SK-N-SH treated with all-trans-retinoic acid at 6 μM for 48 hours (cell line): ENCODE measurements at regions not wholly inside any gene's neighbourhood (a gene's known extent, or its start where the extent isn't known, plus 50 kb on each side); places are given as distances from the start of the nearest gene placed in this dataset.

Experiments used
- ESRRG ChIP-seq: fragments of 250-450 bp; sonication (Bioruptor Pico); IDR thresholded peaks from 2 replicates; pipeline ENCODE4 v1.6.1; 2021; ENCODE audit warnings: mild to moderate bottlenecking
- ZC3H10 ChIP-seq: fragments of 250-450 bp; sonication (Bioruptor Pico); IDR thresholded peaks from 2 replicates; pipeline ENCODE4 v1.5.1; 2021; ENCODE audit warnings: mild to moderate bottlenecking, moderate library complexity
- ZNF8 ChIP-seq: fragments of 450-650 bp; formaldehyde crosslinking; IDR thresholded peaks from 2 replicates; pipeline ENCODE4 v1.5.0; 2020; ENCODE audit warnings: mild to moderate bottlenecking, moderate library complexity

DNA sequence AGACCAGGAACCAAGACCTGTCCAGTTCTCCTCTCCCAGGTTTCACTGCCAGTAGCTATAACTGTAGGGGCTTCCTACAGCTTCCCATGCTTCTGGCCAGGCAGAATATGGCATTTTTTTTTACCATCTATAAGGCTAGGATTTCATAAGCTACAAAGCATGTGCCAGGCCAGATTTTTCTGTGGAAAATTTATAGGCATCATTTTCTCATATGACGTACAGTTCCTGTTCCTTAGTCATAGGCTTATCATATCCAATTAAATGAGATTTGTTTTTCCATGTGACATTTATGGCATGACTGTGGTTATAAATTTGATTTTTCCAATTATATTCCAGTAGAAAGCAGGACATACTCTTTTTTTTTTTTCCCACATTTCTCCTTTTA, 208.6 kb upstream of the NPY start:
- TF ChIP-seq ESRRG (CRISPR knock-in tag): 0 out of 2 replicates have a peak, but pooled peaks have one; percentile 43
- TF ChIP-seq ZNF8 (CRISPR knock-in tag): peak; percentile 40; the same call in 1 of the 2 replicates
- no peak for TF ChIP-seq ZC3H10 (CRISPR knock-in tag)
